NCI-H446 (cell line): ENCODE measurements at regions not wholly inside any gene's neighbourhood (a gene's known extent, or its start where the extent isn't known, plus 50 kb on each side); places are given as distances from the start of the nearest gene placed in this dataset.
"Not testable (repeated sequence)": the region's sequence is repeated elsewhere in the genome, so short reads cannot be mapped to it uniquely, and the experiment has no call there.

Source experiments
- DNase-seq, 2 experiments: peaks; one replicate each; lab custom pipeline; 2025; lab: John Stamatoyannopoulos, UW

- no peak for DNase-seq
Measured at GRCh38 chr22:34319346-34319745, 399.1 kb upstream of the LARGE1 start.

- no peak for DNase-seq
Measured at GRCh38 chr22:34324763-34325162, 404.5 kb upstream of the LARGE1 start.

- no peak for DNase-seq
Measured at GRCh38 chr22:34326901-34327300, 406.6 kb upstream of the LARGE1 start.

GRCh38 chr22:34330432-34330831 is 410.2 kb upstream of the LARGE1 start:
- no peak for DNase-seq

- no peak for DNase-seq
Measured at GRCh38 chr22:34333285-34333684, 413.0 kb upstream of the LARGE1 start.

GRCh38 chr22:34334893-34335292 is 414.6 kb upstream of the LARGE1 start:
- no peak for DNase-seq

- no peak for DNase-seq
Measured at GRCh38 chr22:34344702-34345101, 424.4 kb upstream of the LARGE1 start.

GRCh38 chr22:34354071-34354817 is 434.0 kb upstream of the LARGE1 start:
- DNase-seq, result no peak

- no peak for DNase-seq
Measured at GRCh38 chr22:34356481-34356880, 436.2 kb upstream of the LARGE1 start.

GRCh38 chr22:34370711-34371110 is 450.4 kb upstream of the LARGE1 start:
- no peak for DNase-seq

- no peak for DNase-seq
Measured at GRCh38 chr22:34379825-34380224, 459.5 kb upstream of the LARGE1 start.

- DNase-seq, result no peak
Measured at GRCh38 chr22:34380532-34380931, 460.3 kb upstream of the LARGE1 start.

- no peak for DNase-seq
Measured at GRCh38 chr22:34390400-34390799, 470.1 kb upstream of the LARGE1 start.

- DNase-seq, result no peak
Measured at GRCh38 chr22:34395370-34395769, 475.1 kb upstream of the LARGE1 start.

- DNase-seq, result no peak
Measured at GRCh38 chr22:34403667-34404066, 483.4 kb upstream of the LARGE1 start.

- no peak for DNase-seq
Measured at GRCh38 chr22:34410111-34410510, 489.8 kb upstream of the LARGE1 start.

- DNase-seq, result peak in 1 of 2 experiments; percentile 22
Measured at GRCh38 chr22:34414467-34415440, 494.5 kb upstream of the LARGE1 start.

GRCh38 chr22:34416022-34416860 is 496.0 kb upstream of the LARGE1 start:
- no peak for DNase-seq

GRCh38 chr22:34422948-34423347 is 502.7 kb upstream of the LARGE1 start:
- DNase-seq, result not testable (repeated sequence)

GRCh38 chr22:34427436-34427835 is 507.2 kb upstream of the LARGE1 start:
- DNase-seq, result no peak

GRCh38 chr22:34427841-34428240 is 507.6 kb upstream of the LARGE1 start:
- DNase-seq, result no peak

- DNase-seq, result no peak
Measured at GRCh38 chr22:34429314-34429713, 509.0 kb upstream of the LARGE1 start.
